B cell (primary cell): ENCODE measurements at regions not wholly inside any gene's neighbourhood (a gene's known extent, or its start where the extent isn't known, plus 50 kb on each side); places are given as distances from the start of the nearest gene placed in this dataset.
"Not testable (repeated sequence)": the region's sequence is repeated elsewhere in the genome, so short reads cannot be mapped to it uniquely, and the experiment has no call there.

Experiments
- ATAC-seq: fragments of 200-7000 bp; cut with Tn5 transposase; one replicate; pipeline ENCODE4 v1.10.0; 2021; ENCODE audit warnings: low read depth, mild to moderate bottlenecking, moderate number of reproducible peaks, moderate library complexity
- CTCF ChIA-PET: fragments of 350-600 bp; sonication (Branson Sonifier 250); formaldehyde crosslinking; loops from one replicate; lab custom pipeline; 2021; ENCODE audit warnings: antibody characterized with exemption, inconsistent platforms; lab: Charles Lee
- POLR2A ChIA-PET: fragments of 350-600 bp; sonication (Branson Sonifier 250); formaldehyde crosslinking; loops from one replicate; lab custom pipeline; 2021; ENCODE audit warnings: antibody characterized with exemption; lab: Charles Lee
- DNase-seq: peaks from one replicate; pipeline ENCODE4 v3.0.0; 2013
- H2AFZ ChIP-seq: 2 replicates; pipeline ENCODE4 v1.6.1; 2012; ENCODE audit warnings: mild to moderate bottlenecking, low read depth, low read length; ENCODE audit not compliant: insufficient read depth, poor library complexity, severe bottlenecking
- H3K27ac ChIP-seq, 2 donors: 1 replicate in 1 of 2; 2 replicates in 1 of 2; pipeline ENCODE4 v1.5.1; 2012 to 2013; ENCODE audit warnings: low read length in 2 of 2, mild to moderate bottlenecking in 2 of 2, moderate library complexity in 1 of 2
- H3K27me3 ChIP-seq, 4 experiments: fragments of 200-600 bp in 1 of 4; sonication (generic) in 1 of 4; replicated peaks in 1 of 4; 1 replicate in 2 of 4; 2 replicates in 2 of 4; pipeline versions ENCODE4 v1.6.1 to v1.7.0; 2013 to 2016; ENCODE audit warnings: low read length in 3 of 4, mild to moderate bottlenecking in 2 of 4, mixed read lengths in 1 of 4, moderate library complexity in 1 of 4; ENCODE audit not compliant: insufficient read depth in 4 of 4, control insufficient read depth in 3 of 4; ENCODE audit errors: control extremely low read depth in 1 of 4
- H3K36me3 ChIP-seq, 2 experiments: replicated peaks in 1 of 2; 1 replicate in 1 of 2; 2 replicates in 1 of 2; pipeline versions ENCODE4 v1.6.1 to v1.7.1; 2013; ENCODE audit warnings: low read length in 1 of 2; ENCODE audit not compliant: insufficient read depth in 2 of 2, control insufficient read depth in 1 of 2; ENCODE audit errors: control extremely low read depth in 1 of 2, extremely low read depth in 1 of 2
- H3K4me1 ChIP-seq, 2 donors: fragments of 200-600 bp in 1 of 2; sonication (generic) in 1 of 2; 1 replicate in 1 of 2; 2 replicates in 1 of 2; pipeline versions ENCODE4 v1.5.1 to v1.6.1; 2013 to 2017; ENCODE audit warnings: low read length in 2 of 2; ENCODE audit not compliant: control insufficient read depth in 2 of 2, insufficient read depth in 2 of 2
- H3K4me2 ChIP-seq: replicated peaks from 2 replicates; pipeline ENCODE3; 2012; ENCODE audit warnings: mild to moderate bottlenecking, low read depth, low read length; ENCODE audit not compliant: poor library complexity, severe bottlenecking
- H3K4me3 ChIP-seq, 5 experiments: fragments of 200-600 bp in 1 of 5; sonication (generic) in 1 of 5; 1 replicate in 3 of 5; 2 replicates in 2 of 5; pipeline versions ENCODE4 v1.5.1 to v1.7.0; 2011 to 2016; ENCODE audit warnings: low read length in 4 of 5, mild to moderate bottlenecking in 4 of 5, low read depth in 2 of 5, control low read depth in 1 of 5, moderate library complexity in 1 of 5; ENCODE audit not compliant: insufficient read depth in 1 of 5; ENCODE audit errors: control extremely low read depth in 1 of 5, extremely low read depth in 1 of 5
- H3K79me2 ChIP-seq: fragments of 200-600 bp; sonication (generic); one replicate; pipeline ENCODE4 v1.6.0; 2016; ENCODE audit warnings: low read length; ENCODE audit not compliant: control insufficient read depth, insufficient read depth
- H3K9ac ChIP-seq: fragments of 200-600 bp; sonication (generic); 2 replicates; pipeline ENCODE4 v1.6.1; 2017; ENCODE audit warnings: mild to moderate bottlenecking, low read length, moderate library complexity
- H3K9me3 ChIP-seq, 3 donors: one replicate each; pipeline versions ENCODE4 v1.6.1 to v1.7.1; 2013; ENCODE audit warnings: low read length in 2 of 3; ENCODE audit not compliant: control insufficient read depth in 2 of 3, insufficient read depth in 1 of 3; ENCODE audit errors: control extremely low read depth in 1 of 3
- H4K20me1 ChIP-seq: 2 replicates; pipeline ENCODE4 v1.6.0; 2012; ENCODE audit warnings: mild to moderate bottlenecking, low read length; ENCODE audit not compliant: insufficient read depth, control insufficient read depth, poor library complexity, severe bottlenecking
- H3K27ac Mint-ChIP-seq: one replicate; pipeline ENCODE4 v1.8.0; 2021; ENCODE audit warnings: mixed read lengths
- H3K27me3 Mint-ChIP-seq: one replicate; pipeline ENCODE4 v1.8.0; 2021; ENCODE audit warnings: mixed read lengths
- H3K4me1 Mint-ChIP-seq: one replicate; pipeline ENCODE4 v1.8.0; 2021; ENCODE audit warnings: mixed read lengths
- H3K4me3 Mint-ChIP-seq: one replicate; pipeline ENCODE4 v1.8.0; 2021; ENCODE audit warnings: mixed read lengths
- H3K9me3 Mint-ChIP-seq: one replicate; pipeline ENCODE4 v1.8.0; 2022; ENCODE audit warnings: mixed read lengths; ENCODE audit not compliant: insufficient read depth
- EZH2 ChIP-seq: IDR thresholded peaks from 2 replicates; pipeline ENCODE4 v1.6.1; 2012; ENCODE audit warnings: borderline replicate concordance, low read depth, mild to moderate bottlenecking, moderate library complexity, low read length; ENCODE audit not compliant: insufficient read depth, poor library complexity, severe bottlenecking
- WGBS: methylation state at CpG from one replicate; pipeline ENCODE4 v1.1.5; 2013; ENCODE audit warnings: missing lambda C conversion rate; ENCODE audit not compliant: insufficient coverage; 5-methylcytosine and 5-hydroxymethylcytosine counted together
- intact Hi-C: fragments of 100-400 bp; cut with micrococcal nuclease; formaldehyde crosslinking; loops from one replicate; pipeline ENCODE4 v1.10.0; 2022
- TF ChIP-seq, protein P1 (sequence below): fragments of 200-600 bp; IDR thresholded peaks from one replicate; pipeline ENCODE4 v1.8.0; 2022; ENCODE audit warnings: antibody characterized with exemption, mild to moderate bottlenecking

DNA sequence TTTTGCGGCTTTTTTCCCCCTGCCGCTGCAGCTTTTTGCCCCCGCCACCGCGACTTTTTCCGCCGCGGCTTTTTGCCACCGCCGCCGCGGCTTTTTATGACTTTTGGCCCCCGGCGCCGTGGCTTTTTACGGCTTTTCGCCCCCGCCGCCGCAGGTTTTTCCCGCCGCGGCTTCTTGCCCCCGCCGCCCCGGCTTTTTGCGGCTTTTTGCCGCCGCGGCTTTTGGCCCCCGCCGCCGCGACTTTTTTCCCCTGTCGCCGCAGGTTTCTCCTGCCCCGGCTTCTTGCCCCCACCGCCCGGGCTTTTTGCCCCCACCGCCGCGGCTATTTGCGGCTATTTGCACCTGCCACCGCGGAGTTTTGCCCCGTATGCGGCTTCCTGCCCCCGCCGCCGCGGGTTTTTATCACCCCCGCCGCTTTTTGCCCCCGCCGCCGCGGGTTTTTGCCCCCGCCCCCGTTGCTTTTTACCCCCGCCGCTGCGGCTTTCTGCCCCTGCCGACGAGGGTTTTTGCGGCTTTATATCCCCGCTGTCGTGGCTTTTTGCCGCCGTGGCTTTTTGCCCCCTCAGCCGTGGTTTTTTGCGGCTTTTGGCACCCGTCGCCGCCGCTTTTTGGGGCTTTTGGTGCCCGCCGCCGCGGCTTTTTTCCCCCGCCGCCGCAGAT lies 2750.9 kb downstream of the RPIA start:
- Histone ChIP-seq H3K27ac (no peak overlapping the region), H3K79me2 (no peaks in the 10 kb centered on the region), H2AFZ (peak overlapping the region; percentile 75), H3K36me3 (no peaks in the 10 kb centered on the region), H3K27me3 (peaks cover 0 to 25% (median 9%) of the 10 kb centered on the region in 4 experiments), H3K9ac (peak overlapping the region; percentile 54), H3K9me3 (peaks cover 0 to 15% (median 0%) of the 10 kb centered on the region in 3 donors), H3K4me1 (peaks cover 11 to 13% of the 10 kb centered on the region in 2 donors), H3K4me2 (peak overlapping the region; percentile 90), H4K20me1 (no peaks in the 10 kb centered on the region), H3K4me3 (peak overlapping the region in 4 of 5 experiments; percentile 1 to 40 (median 20))
- H3K4me3 Mint-ChIP-seq, result peak overlapping the region; percentile 47
- WGBS, result 8% methylated on average over 82 of the region's 82 CpGs
- CTCF ChIA-PET, result no interaction called here
- peaks cover 5% of the 10 kb centered on the region for H3K9me3 Mint-ChIP-seq
- intact Hi-C loops, result no loop called here
- H3K4me1 Mint-ChIP-seq, result peaks cover 3% of the 10 kb centered on the region
- DNase-seq, result peak; percentile 54
- ATAC-seq, result no peak
- H3K27ac Mint-ChIP-seq, result no peak overlapping the region
- peaks cover 18% of the 10 kb centered on the region for H3K27me3 Mint-ChIP-seq
- POLR2A ChIA-PET, result no interaction called here
- TF ChIP-seq EZH2, result peak; percentile 93
- TF ChIP-seq, protein P1, sequence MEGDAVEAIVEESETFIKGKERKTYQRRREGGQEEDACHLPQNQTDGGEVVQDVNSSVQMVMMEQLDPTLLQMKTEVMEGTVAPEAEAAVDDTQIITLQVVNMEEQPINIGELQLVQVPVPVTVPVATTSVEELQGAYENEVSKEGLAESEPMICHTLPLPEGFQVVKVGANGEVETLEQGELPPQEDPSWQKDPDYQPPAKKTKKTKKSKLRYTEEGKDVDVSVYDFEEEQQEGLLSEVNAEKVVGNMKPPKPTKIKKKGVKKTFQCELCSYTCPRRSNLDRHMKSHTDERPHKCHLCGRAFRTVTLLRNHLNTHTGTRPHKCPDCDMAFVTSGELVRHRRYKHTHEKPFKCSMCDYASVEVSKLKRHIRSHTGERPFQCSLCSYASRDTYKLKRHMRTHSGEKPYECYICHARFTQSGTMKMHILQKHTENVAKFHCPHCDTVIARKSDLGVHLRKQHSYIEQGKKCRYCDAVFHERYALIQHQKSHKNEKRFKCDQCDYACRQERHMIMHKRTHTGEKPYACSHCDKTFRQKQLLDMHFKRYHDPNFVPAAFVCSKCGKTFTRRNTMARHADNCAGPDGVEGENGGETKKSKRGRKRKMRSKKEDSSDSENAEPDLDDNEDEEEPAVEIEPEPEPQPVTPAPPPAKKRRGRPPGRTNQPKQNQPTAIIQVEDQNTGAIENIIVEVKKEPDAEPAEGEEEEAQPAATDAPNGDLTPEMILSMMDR, result no peak

DNA sequence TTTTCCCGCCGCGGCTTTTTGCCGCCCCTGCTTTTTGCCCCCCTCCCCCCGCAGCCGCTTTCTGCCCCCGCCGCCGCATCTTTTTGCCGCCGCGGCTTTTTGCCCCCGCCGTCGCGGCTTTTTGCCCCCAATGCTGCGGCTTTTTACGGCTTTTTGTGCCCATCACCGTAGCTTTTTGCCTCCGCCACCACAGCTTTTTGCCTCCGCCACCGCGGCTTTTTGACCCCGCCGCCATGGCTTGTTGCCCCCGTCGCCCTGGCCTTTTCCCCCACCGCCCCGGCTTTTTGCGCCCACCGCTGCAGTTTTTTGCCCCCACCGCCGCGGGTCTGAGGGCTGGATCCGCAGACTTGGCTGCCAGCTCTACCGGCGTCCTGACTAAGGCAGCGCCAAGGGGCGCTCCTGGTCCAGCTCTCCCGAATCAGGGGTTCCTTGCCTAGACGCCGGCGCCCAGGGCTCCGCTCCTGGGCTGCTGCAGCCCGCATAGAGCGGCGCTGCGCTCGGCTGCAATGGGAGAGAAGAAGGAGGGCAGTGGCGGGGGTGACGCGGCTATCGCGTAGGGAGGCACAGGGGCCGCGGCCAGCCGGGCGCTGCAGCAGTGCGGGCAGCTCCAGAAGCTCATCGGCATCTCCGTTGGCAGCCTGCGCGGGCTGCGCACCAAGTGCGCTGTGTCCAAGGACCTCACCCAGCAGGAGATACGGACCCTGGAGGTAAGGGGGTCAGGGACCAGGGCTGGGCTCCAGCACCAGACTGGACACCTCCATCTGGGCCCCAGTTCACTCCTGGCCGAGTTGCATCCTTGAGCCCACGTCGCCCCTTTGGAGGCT lies 2751.6 kb downstream of the RPIA start:
- peak overlapping the region; percentile 47 for H3K4me3 Mint-ChIP-seq
- H3K9me3 Mint-ChIP-seq, POLR2A ChIA-PET, CTCF ChIA-PET, H3K36me3 ChIP-seq, H3K27ac Mint-ChIP-seq, H3K27ac ChIP-seq, H3K79me2 ChIP-seq, H3K4me1 Mint-ChIP-seq, H4K20me1 ChIP-seq, ATAC-seq, intact Hi-C loops: not testable (repeated sequence)
- Histone ChIP-seq H3K4me1 (peaks cover 11 to 13% of the 10 kb centered on the region in 2 donors), H3K9me3 (peaks cover 0 to 15% (median 0%) of the 10 kb centered on the region in 3 donors), H2AFZ (peak overlapping the region; percentile 75), H3K9ac (peak overlapping the region; percentile 54), H3K27me3 (peaks cover 0 to 25% (median 9%) of the 10 kb centered on the region in 4 experiments), H3K4me3 (peak overlapping the region in 3 of 5 experiments; percentile 1 to 40 (median 15)), H3K4me2 (peak overlapping the region; percentile 90)
- peaks cover 18% of the 10 kb centered on the region for H3K27me3 Mint-ChIP-seq
- peak; percentile 47 for DNase-seq
- WGBS, result 19% methylated on average over 32 of the region's 69 CpGs

DNA sequence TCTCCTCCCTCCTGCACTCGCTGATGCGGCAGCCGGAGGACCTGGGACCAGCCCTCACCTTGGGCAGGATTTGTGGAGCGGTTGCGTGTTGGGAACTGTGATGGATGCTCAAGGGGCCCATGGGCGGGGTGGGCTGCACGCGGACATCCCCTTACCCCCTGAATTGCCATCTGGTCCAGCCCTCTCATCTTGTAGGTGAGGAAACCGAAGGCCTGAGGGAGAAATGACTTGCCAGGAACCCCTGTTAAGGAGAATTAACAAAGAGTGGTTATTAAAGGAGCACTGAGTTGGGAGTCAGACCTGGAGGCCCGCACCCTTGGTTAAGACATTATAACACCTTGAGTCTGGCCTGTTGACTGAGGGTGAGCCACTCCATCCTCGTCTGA lies 2752.2 kb downstream of the RPIA start:
- Histone ChIP-seq H3K27me3 (peaks cover 0 to 25% (median 9%) of the 10 kb centered on the region in 4 experiments), H3K9me3 (peaks cover 0 to 15% (median 0%) of the 10 kb centered on the region in 3 donors), H3K4me1 (peaks cover 11 to 13% of the 10 kb centered on the region in 2 donors)
- H3K27me3 Mint-ChIP-seq, result peaks cover 18% of the 10 kb centered on the region
- WGBS, result no CpG with 5 or more reads among the region's 11 CpGs
- H3K4me1 Mint-ChIP-seq, H2AFZ ChIP-seq, H3K27ac ChIP-seq, H3K9ac ChIP-seq, POLR2A ChIA-PET, H4K20me1 ChIP-seq, H3K4me3 Mint-ChIP-seq, H3K4me3 ChIP-seq, ATAC-seq, H3K79me2 ChIP-seq, H3K4me2 ChIP-seq, H3K36me3 ChIP-seq, intact Hi-C loops, CTCF ChIA-PET, H3K9me3 Mint-ChIP-seq, H3K27ac Mint-ChIP-seq: not testable (repeated sequence)
- peak; percentile 13 for DNase-seq
